Activated CD4-positive, alpha-beta T cell treated with anti-CD3 and anti-CD28 coated beads, Interleukin-2, amount 50 U/mL, for 48 hours (primary cell): ENCODE measurements at regions not wholly inside any gene's neighbourhood (a gene's known extent, or its start where the extent isn't known, plus 50 kb on each side); places are given as distances from the start of the nearest gene placed in this dataset.

ENCODE experiments used
- DNase-seq, 2 experiments: peaks; one replicate each; pipeline ENCODE4 v3.0.0-alpha.2; 2020

- DNase-seq, result no peak
These were observed 278.2 kb upstream of the STT3B start for GRCh38 chr3:31254483-31254882.

- DNase-seq, result no peak
These were observed 277.6 kb upstream of the STT3B start for GRCh38 chr3:31255007-31255581.

GRCh38 chr3:31262201-31262600 lies 270.5 kb upstream of the STT3B start:
- no peak for DNase-seq

GRCh38 chr3:31263897-31264296 lies 268.8 kb upstream of the STT3B start:
- DNase-seq, result no peak

GRCh38 chr3:31265646-31266428 lies 266.9 kb upstream of the STT3B start:
- no peak for DNase-seq

- no peak for DNase-seq
These were observed 263.9 kb upstream of the STT3B start for GRCh38 chr3:31268868-31269267.

GRCh38 chr3:31270010-31270409 lies 262.7 kb upstream of the STT3B start:
- no peak for DNase-seq

GRCh38 chr3:31274326-31275024 lies 258.2 kb upstream of the STT3B start:
- no peak for DNase-seq

- no peak for DNase-seq
These were observed 257.6 kb upstream of the STT3B start for GRCh38 chr3:31275038-31275572.

GRCh38 chr3:31275583-31275982 lies 257.1 kb upstream of the STT3B start:
- DNase-seq, result no peak

GRCh38 chr3:31277582-31277981 lies 255.1 kb upstream of the STT3B start:
- DNase-seq, result no peak

- DNase-seq, result no peak
These were observed 254.2 kb upstream of the STT3B start for GRCh38 chr3:31278532-31278931.

GRCh38 chr3:31284776-31285175 lies 247.9 kb upstream of the STT3B start:
- no peak for DNase-seq

GRCh38 chr3:31285833-31286486 lies 246.8 kb upstream of the STT3B start:
- DNase-seq, result no peak

GRCh38 chr3:31288224-31288623 lies 244.5 kb upstream of the STT3B start:
- DNase-seq, result no peak

- peak; percentile 51 to 60 for DNase-seq
These were observed 244.1 kb upstream of the STT3B start for GRCh38 chr3:31288641-31289100.

- no peak for DNase-seq
These were observed 243.1 kb upstream of the STT3B start for GRCh38 chr3:31289584-31289983.

GRCh38 chr3:31290046-31290445 lies 242.7 kb upstream of the STT3B start:
- no peak for DNase-seq

GRCh38 chr3:31291818-31292217 lies 240.9 kb upstream of the STT3B start:
- no peak for DNase-seq

- DNase-seq, result no peak
These were observed 238.1 kb upstream of the STT3B start for GRCh38 chr3:31294430-31295149.

- DNase-seq, result no peak
These were observed 237.5 kb upstream of the STT3B start for GRCh38 chr3:31295150-31295765.

GRCh38 chr3:31297726-31298298 lies 234.9 kb upstream of the STT3B start:
- DNase-seq, result no peak
